LNCAP (cell line): ENCODE measurements at regions not wholly inside any gene's neighbourhood (a gene's known extent, or its start where the extent isn't known, plus 50 kb on each side); places are given as distances from the start of the nearest gene placed in this dataset.

Source experiments
- CTCF ChIP-seq: fragments of 450-650 bp; IDR thresholded peaks from 2 replicates; pipeline ENCODE4 v1.5.1; 2017; ENCODE audit warnings: mild to moderate bottlenecking

GRCh38 chr4:54392479-54392878 lies 163.4 kb downstream of the PDGFRA start:
- TF ChIP-seq CTCF: no peak

- no peak for TF ChIP-seq CTCF
Observed at GRCh38 chr4:54393243-54393642, 164.2 kb downstream of the PDGFRA start.

- TF ChIP-seq CTCF: no peak
Observed at GRCh38 chr4:54395013-54395527, 166.0 kb downstream of the PDGFRA start.

GRCh38 chr4:54400188-54400587 lies 171.1 kb downstream of the PDGFRA start:
- TF ChIP-seq CTCF: no peak

GRCh38 chr4:54400802-54401201 lies 171.7 kb downstream of the PDGFRA start:
- TF ChIP-seq CTCF: no peak

GRCh38 chr4:54402880-54403480 lies 173.9 kb downstream of the PDGFRA start:
- TF ChIP-seq CTCF: no peak

GRCh38 chr4:54403700-54404453 lies 174.8 kb downstream of the PDGFRA start:
- TF ChIP-seq CTCF: no peak
